IMR-90 (cell line): ENCODE measurements at regions not wholly inside any gene's neighbourhood (a gene's known extent, or its start where the extent isn't known, plus 50 kb on each side); places are given as distances from the start of the nearest gene placed in this dataset.

Experiments used
- ATAC-seq: fragments of 200-7000 bp; cut with Tn5 transposase; 2 replicates; pipeline ENCODE4 v1.9.1; 2020; ENCODE audit warnings: low read depth, mild to moderate bottlenecking, moderate library complexity
- BruUV-seq: library from RNA; stranded (reverse); fragments of 400-500 nt; replicated peaks from 2 replicates; lab custom pipeline; 2021; lab: Mats Ljungman, UMichigan
- CTCF ChIA-PET: fragments of 300-600 bp; formaldehyde crosslinking; extraction: SDS; loops from one replicate; lab custom pipeline; 2021; ENCODE audit warnings: antibody characterized with exemption; lab: Yijun Ruan, JAX
- POLR2A ChIA-PET: fragments of 300-600 bp; sonication (Branson Sonifier 250); formaldehyde crosslinking; loops from one replicate; lab custom pipeline; 2022; ENCODE audit warnings: antibody characterized with exemption; ENCODE audit not compliant: unreplicated experiment; lab: Charles Lee
- DNase-seq: peaks from one replicate; pipeline ENCODE4 v3.0.0; 2013
- H2AFZ ChIP-seq: replicated peaks from 2 replicates; pipeline ENCODE3; 2013; ENCODE audit warnings: low read length, mild to moderate bottlenecking; ENCODE audit not compliant: poor library complexity
- H2AK5ac ChIP-seq: 2 replicates; pipeline ENCODE4 v1.6.1; 2013; ENCODE audit warnings: low read depth, low read length, inconsistent platforms
- H2AK9ac ChIP-seq: replicated peaks from 2 replicates; pipeline ENCODE3; 2013; ENCODE audit warnings: mild to moderate bottlenecking, low read depth, low read length, moderate library complexity; ENCODE audit not compliant: poor library complexity
- H2BK120ac ChIP-seq: 2 replicates; pipeline ENCODE4 v1.6.1; 2013; ENCODE audit warnings: low read depth, low read length, inconsistent platforms
- H2BK15ac ChIP-seq: 3 replicates; pipeline ENCODE4 v1.6.1; 2013; ENCODE audit warnings: low read depth, low read length, inconsistent platforms
- H2BK20ac ChIP-seq: 2 replicates; pipeline ENCODE4 v1.6.1; 2013; ENCODE audit warnings: low read depth, mild to moderate bottlenecking, inconsistent platforms, low read length, moderate library complexity
- H2BK5ac ChIP-seq: 2 replicates; pipeline ENCODE4 v1.6.1; 2013; ENCODE audit warnings: mild to moderate bottlenecking, low read depth, low read length, inconsistent platforms; ENCODE audit not compliant: poor library complexity, severe bottlenecking
- H3K14ac ChIP-seq: replicated peaks from 2 replicates; pipeline ENCODE4 v1.6.1; 2013; ENCODE audit warnings: low read depth, low read length, inconsistent platforms
- H3K18ac ChIP-seq: 2 replicates; pipeline ENCODE4 v1.6.1; 2013; ENCODE audit warnings: low read depth, low read length, control low read depth
- H3K23ac ChIP-seq: 2 replicates; pipeline ENCODE4 v1.6.1; 2013; ENCODE audit warnings: low read depth, low read length, inconsistent platforms
- H3K27ac ChIP-seq: 2 replicates; pipeline ENCODE4 v1.5.1; 2013; ENCODE audit warnings: mild to moderate bottlenecking, control low read depth, low read length; ENCODE audit not compliant: insufficient read depth
- H3K27me3 ChIP-seq: 2 replicates; pipeline ENCODE4 v1.6.1; 2013; ENCODE audit warnings: low read length; ENCODE audit not compliant: control insufficient read depth, insufficient read depth
- H3K36me3 ChIP-seq: 2 replicates; pipeline ENCODE4 v1.6.1; 2013; ENCODE audit warnings: low read length, mixed read lengths; ENCODE audit not compliant: control insufficient read depth, insufficient read depth
- H3K4ac ChIP-seq: 2 replicates; pipeline ENCODE4 v1.6.1; 2013; ENCODE audit warnings: low read depth, low read length, inconsistent platforms
- H3K4me1 ChIP-seq: 2 replicates; pipeline ENCODE4 v1.6.1; 2013; ENCODE audit warnings: low read length, mixed read lengths; ENCODE audit not compliant: control insufficient read depth, insufficient read depth
- H3K4me2 ChIP-seq: 2 replicates; pipeline ENCODE4 v1.6.1; 2013; ENCODE audit warnings: low read depth, mild to moderate bottlenecking, control low read depth, low read length, moderate library complexity
- H3K4me3 ChIP-seq: 2 replicates; pipeline ENCODE4 v1.5.1; 2013; ENCODE audit warnings: low read depth, mild to moderate bottlenecking, control low read depth, low read length, moderate library complexity; ENCODE audit not compliant: insufficient read depth
- H3K56ac ChIP-seq: 2 replicates; pipeline ENCODE4 v1.6.1; 2013; ENCODE audit warnings: low read length, inconsistent platforms; ENCODE audit not compliant: insufficient read depth; ENCODE audit errors: extremely low read depth
- H3K79me1 ChIP-seq, 2 experiments: 2 replicates each; pipeline ENCODE4 v1.6.1; 2013; ENCODE audit warnings: low read length in 2 of 2, inconsistent platforms in 1 of 2, low read depth in 1 of 2
- H3K9ac ChIP-seq: 2 replicates; pipeline ENCODE4 v1.6.1; 2013; ENCODE audit warnings: low read depth, low read length, control low read depth
- H3K9me1 ChIP-seq: 2 replicates; pipeline ENCODE4 v1.6.1; 2013; ENCODE audit warnings: low read length, inconsistent platforms; ENCODE audit not compliant: insufficient read depth
- H3K9me3 ChIP-seq: 2 replicates; pipeline ENCODE4 v1.6.1; 2013; ENCODE audit warnings: low read length; ENCODE audit not compliant: control insufficient read depth, insufficient read depth
- H4K20me1 ChIP-seq: 2 replicates; pipeline ENCODE4 v1.6.1; 2013; ENCODE audit warnings: low read length, inconsistent platforms; ENCODE audit not compliant: insufficient read depth
- H4K5ac ChIP-seq: 2 replicates; pipeline ENCODE4 v1.6.1; 2013; ENCODE audit warnings: mild to moderate bottlenecking, low read depth, low read length, control low read depth
- H4K8ac ChIP-seq, 2 experiments: 2 replicates each; pipeline ENCODE4 v1.6.1; 2013; ENCODE audit warnings: low read depth in 2 of 2, low read length in 2 of 2, control low read depth in 1 of 2, inconsistent platforms in 1 of 2
- H4K91ac ChIP-seq: 2 replicates; pipeline ENCODE4 v1.6.1; 2013; ENCODE audit warnings: low read depth, low read length, inconsistent platforms; ENCODE audit not compliant: insufficient read depth
- BHLHE40 ChIP-seq: fragments of 150-350 bp; IDR thresholded peaks from 2 replicates; pipeline ENCODE4 v1.6.1; 2016; ENCODE audit warnings: mild to moderate bottlenecking, low read depth, low read length
- CEBPB ChIP-seq: IDR thresholded peaks from 2 replicates; pipeline ENCODE4 v1.6.1; 2012; ENCODE audit warnings: low read depth, low read length, improper control_type of control experiment
- FOS ChIP-seq: fragments of 150-350 bp; IDR thresholded peaks from 2 replicates; pipeline ENCODE4 v1.6.1; 2016; ENCODE audit warnings: low read depth, low read length
- MAFK ChIP-seq: IDR thresholded peaks from 2 replicates; pipeline ENCODE4 v1.6.1; 2012; ENCODE audit warnings: low read depth, low read length, improper control_type of control experiment
- MAZ ChIP-seq: IDR thresholded peaks from 2 replicates; pipeline ENCODE4 v1.6.1; 2012; ENCODE audit warnings: low read depth, mild to moderate bottlenecking, low read length, improper control_type of control experiment, moderate library complexity, borderline replicate concordance
- NFE2L2 ChIP-seq: fragments of 150-350 bp; IDR thresholded peaks from 2 replicates; pipeline ENCODE4 v1.6.1; 2016; ENCODE audit warnings: low read depth, mild to moderate bottlenecking, low read length
- RAD21 ChIP-seq: IDR thresholded peaks from 2 replicates; pipeline ENCODE4 v1.6.1; 2012; ENCODE audit warnings: low read length, improper control_type of control experiment
- RCOR1 ChIP-seq: IDR thresholded peaks from 2 replicates; pipeline ENCODE4 v1.6.1; 2012; ENCODE audit warnings: mild to moderate bottlenecking, low read length, improper control_type of control experiment; ENCODE audit not compliant: insufficient replicate concordance
- RFX5 ChIP-seq: IDR thresholded peaks from 2 replicates; pipeline ENCODE4 v1.8.0; 2012; ENCODE audit warnings: low read depth, mild to moderate bottlenecking, low read length, moderate library complexity
- SMC3 ChIP-seq: fragments of 150-350 bp; IDR thresholded peaks from 2 replicates; pipeline ENCODE4 v1.6.1; 2016; ENCODE audit warnings: low read depth, mild to moderate bottlenecking, antibody characterized with exemption, low read length, moderate library complexity
- USF2 ChIP-seq: fragments of 150-350 bp; IDR thresholded peaks from 2 replicates; pipeline ENCODE4 v1.6.1; 2017; ENCODE audit warnings: mild to moderate bottlenecking, antibody characterized with exemption, low read length, low read depth
- dilution Hi-C: fragments of 300-500 bp; cut with HindIII; formaldehyde crosslinking; loops from one replicate; pipeline ENCODE4 v1.14.3; 2018; ENCODE audit warnings: low sequenced_read_pairs; ENCODE audit not compliant: unreplicated experiment
- in situ Hi-C: fragments of 300-500 bp; cut with MboI; formaldehyde crosslinking; loops from 3 replicates; pipeline ENCODE4 v1.14.3; 2019; ENCODE audit warnings: low sequenced_read_pairs, inconsistent platforms, mixed read lengths
- intact Hi-C: fragments of 100-400 bp; cut with micrococcal nuclease; formaldehyde crosslinking; loops from 2 replicates; pipeline ENCODE4 v1.10.0; 2022
- TF ChIP-seq, protein P1 (sequence below): fragments of 150-350 bp; IDR thresholded peaks from 2 replicates; pipeline ENCODE4 v1.6.1; 2016; ENCODE audit warnings: low read depth, mild to moderate bottlenecking, low read length, moderate library complexity, borderline replicate concordance
- TF ChIP-seq, protein P2 (sequence below): conservative IDR thresholded peaks from 2 replicates; pipeline ENCODE4 v1.5.1; 2012; ENCODE audit warnings: mild to moderate bottlenecking, low read depth, low read length, improper control_type of control experiment

DNA sequence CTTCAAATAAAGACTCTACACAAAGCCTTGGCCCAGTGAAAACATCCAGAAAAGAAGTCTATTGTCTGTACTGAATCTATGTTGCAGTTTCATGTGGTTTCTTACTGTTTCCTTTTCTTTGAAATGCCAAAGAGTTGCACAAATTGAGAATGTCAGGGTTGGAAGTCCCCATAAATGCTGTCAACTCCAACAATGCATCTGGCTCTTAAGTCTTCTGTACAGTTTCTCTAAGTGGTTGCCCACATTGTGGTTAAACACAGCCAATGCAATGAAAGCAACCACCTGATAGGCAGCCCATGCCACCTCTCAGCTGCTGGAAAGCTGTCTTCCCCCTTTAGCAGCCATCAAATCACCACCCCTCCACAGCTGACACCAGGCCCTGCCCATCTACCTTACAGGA lies 67.2 kb upstream of the C1GALT1C1 start:
- Histone ChIP-seq H3K9ac (no peak overlapping the region), H3K4ac (no peak overlapping the region), H2AK5ac (no peak overlapping the region), H2AFZ (no peak overlapping the region), H3K56ac (no peak overlapping the region), H4K20me1 (no peaks in the 10 kb centered on the region), H2BK120ac (no peak overlapping the region), H3K36me3 (no peaks in the 10 kb centered on the region), H3K4me3 (no peak overlapping the region), H3K9me1 (no peaks in the 10 kb centered on the region), H3K9me3 (no peaks in the 10 kb centered on the region), H3K79me1 (no peaks in the 10 kb centered on the region), H3K23ac (no peak overlapping the region), H4K5ac (no peak overlapping the region), H4K91ac (no peak overlapping the region), H3K4me2 (no peak overlapping the region), H2BK5ac (no peak overlapping the region), H3K27me3 (no peaks in the 10 kb centered on the region), H3K4me1 (no peaks in the 10 kb centered on the region), H3K27ac (no peak overlapping the region), H2BK15ac (no peak overlapping the region), H4K8ac (no peak overlapping the region), H2AK9ac (no peak overlapping the region), H3K18ac (no peak overlapping the region), H2BK20ac (no peak overlapping the region), H3K14ac (no peak overlapping the region)
- intact Hi-C loops (no loop called here), dilution Hi-C loops (no loop called here), in situ Hi-C loops (no loop called here)
- no TSS peak for BruUV-seq
- no peak for TF ChIP-seq CEBPB
- no peak for TF ChIP-seq BHLHE40
- no peak for TF ChIP-seq SMC3
- no peak for TF ChIP-seq NFE2L2
- TF ChIP-seq, protein P1, sequence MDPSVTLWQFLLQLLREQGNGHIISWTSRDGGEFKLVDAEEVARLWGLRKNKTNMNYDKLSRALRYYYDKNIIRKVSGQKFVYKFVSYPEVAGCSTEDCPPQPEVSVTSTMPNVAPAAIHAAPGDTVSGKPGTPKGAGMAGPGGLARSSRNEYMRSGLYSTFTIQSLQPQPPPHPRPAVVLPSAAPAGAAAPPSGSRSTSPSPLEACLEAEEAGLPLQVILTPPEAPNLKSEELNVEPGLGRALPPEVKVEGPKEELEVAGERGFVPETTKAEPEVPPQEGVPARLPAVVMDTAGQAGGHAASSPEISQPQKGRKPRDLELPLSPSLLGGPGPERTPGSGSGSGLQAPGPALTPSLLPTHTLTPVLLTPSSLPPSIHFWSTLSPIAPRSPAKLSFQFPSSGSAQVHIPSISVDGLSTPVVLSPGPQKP, result no peak
- no peak for TF ChIP-seq USF2
- no peak for TF ChIP-seq RCOR1
- TF ChIP-seq RFX5, result no peak
- no peak for TF ChIP-seq MAFK
- TF ChIP-seq RAD21, result no peak
- no peak for TF ChIP-seq FOS
- no peak for TF ChIP-seq MAZ
- TF ChIP-seq, protein P2, sequence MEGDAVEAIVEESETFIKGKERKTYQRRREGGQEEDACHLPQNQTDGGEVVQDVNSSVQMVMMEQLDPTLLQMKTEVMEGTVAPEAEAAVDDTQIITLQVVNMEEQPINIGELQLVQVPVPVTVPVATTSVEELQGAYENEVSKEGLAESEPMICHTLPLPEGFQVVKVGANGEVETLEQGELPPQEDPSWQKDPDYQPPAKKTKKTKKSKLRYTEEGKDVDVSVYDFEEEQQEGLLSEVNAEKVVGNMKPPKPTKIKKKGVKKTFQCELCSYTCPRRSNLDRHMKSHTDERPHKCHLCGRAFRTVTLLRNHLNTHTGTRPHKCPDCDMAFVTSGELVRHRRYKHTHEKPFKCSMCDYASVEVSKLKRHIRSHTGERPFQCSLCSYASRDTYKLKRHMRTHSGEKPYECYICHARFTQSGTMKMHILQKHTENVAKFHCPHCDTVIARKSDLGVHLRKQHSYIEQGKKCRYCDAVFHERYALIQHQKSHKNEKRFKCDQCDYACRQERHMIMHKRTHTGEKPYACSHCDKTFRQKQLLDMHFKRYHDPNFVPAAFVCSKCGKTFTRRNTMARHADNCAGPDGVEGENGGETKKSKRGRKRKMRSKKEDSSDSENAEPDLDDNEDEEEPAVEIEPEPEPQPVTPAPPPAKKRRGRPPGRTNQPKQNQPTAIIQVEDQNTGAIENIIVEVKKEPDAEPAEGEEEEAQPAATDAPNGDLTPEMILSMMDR, result no peak
- POLR2A ChIA-PET, result no interaction called here
- no peak for ATAC-seq
- CTCF ChIA-PET, result no interaction called here
- DNase-seq, result no peak
